IPS DF 6.9 (cell line): ENCODE measurements at regions not wholly inside any gene's neighbourhood (a gene's known extent, or its start where the extent isn't known, plus 50 kb on each side); places are given as distances from the start of the nearest gene placed in this dataset.

Experiments
- DNase-seq: peaks from one replicate; pipeline ENCODE4 v3.0.0-alpha.2; 2013; ENCODE audit warnings: low read depth, low spot score
- H3K27ac ChIP-seq: one replicate; pipeline ENCODE4 v1.5.1; 2013; ENCODE audit warnings: low read length, control low read depth
- H3K27me3 ChIP-seq: 2 replicates; pipeline ENCODE4 v1.6.1; 2013; ENCODE audit warnings: mild to moderate bottlenecking, low read length; ENCODE audit not compliant: control insufficient read depth, insufficient read depth
- H3K36me3 ChIP-seq: 2 replicates; pipeline ENCODE4 v1.6.1; 2013; ENCODE audit warnings: low read length; ENCODE audit not compliant: control insufficient read depth, insufficient read depth
- H3K4me1 ChIP-seq: 2 replicates; pipeline ENCODE4 v1.6.1; 2013; ENCODE audit warnings: low read length; ENCODE audit not compliant: control insufficient read depth, insufficient read depth
- H3K4me3 ChIP-seq: 2 replicates; pipeline ENCODE4 v1.5.1; 2013; ENCODE audit warnings: mild to moderate bottlenecking, low read length
- H3K9me3 ChIP-seq: 2 replicates; pipeline ENCODE4 v1.6.1; 2013; ENCODE audit warnings: low read length, inconsistent platforms; ENCODE audit not compliant: control insufficient read depth, insufficient read depth
- WGBS: extraction: QIAGEN DNeasy Blood & Tissue Kit; methylation state at CpG from one replicate; pipeline ENCODE4 v1.1.7; 2013; ENCODE audit warnings: mixed read lengths, missing lambda C conversion rate; ENCODE audit not compliant: insufficient read length, insufficient coverage; 5-methylcytosine and 5-hydroxymethylcytosine counted together

- no peak overlapping the region for H3K27ac ChIP-seq
- no peaks in the 10 kb centered on the region for H3K9me3 ChIP-seq
- no peak overlapping the region for H3K4me3 ChIP-seq
- peaks cover 2% of the 10 kb centered on the region for H3K4me1 ChIP-seq
- no peaks in the 10 kb centered on the region for H3K36me3 ChIP-seq
- DNase-seq: no peak
- WGBS: no CpG with 5 or more reads among the region's 3 CpGs
- H3K27me3 ChIP-seq: no peaks in the 10 kb centered on the region
Observed at GRCh38 chrX:39981946-39982345, 115.8 kb downstream of the BCOR start.

GRCh38 chrX:39982948-39983347 is 114.8 kb downstream of the BCOR start:
- H3K27ac ChIP-seq: no peak overlapping the region
- no CpG with 5 or more reads among the region's 3 CpGs for WGBS
- no peaks in the 10 kb centered on the region for H3K9me3 ChIP-seq
- H3K4me1 ChIP-seq: peaks cover 2% of the 10 kb centered on the region
- no peaks in the 10 kb centered on the region for H3K36me3 ChIP-seq
- no peaks in the 10 kb centered on the region for H3K27me3 ChIP-seq
- no peak for DNase-seq
- no peak overlapping the region for H3K4me3 ChIP-seq

GRCh38 chrX:39983715-39984114 is 114.0 kb downstream of the BCOR start:
- no peak for DNase-seq
- Histone ChIP-seq H3K9me3 (no peaks in the 10 kb centered on the region), H3K27me3 (no peaks in the 10 kb centered on the region), H3K4me1 (peaks cover 2% of the 10 kb centered on the region), H3K36me3 (no peaks in the 10 kb centered on the region), H3K27ac (no peak overlapping the region), H3K4me3 (no peak overlapping the region)
- WGBS: no CpG with 5 or more reads among the region's 5 CpGs

- no peaks in the 10 kb centered on the region for H3K9me3 ChIP-seq
- no peak overlapping the region for H3K27ac ChIP-seq
- H3K27me3 ChIP-seq: no peaks in the 10 kb centered on the region
- H3K36me3 ChIP-seq: no peaks in the 10 kb centered on the region
- no peak for DNase-seq
- no peak overlapping the region for H3K4me3 ChIP-seq
- H3K4me1 ChIP-seq: peaks cover 2% of the 10 kb centered on the region
- WGBS: no CpG with 5 or more reads among the region's 14 CpGs
Observed at GRCh38 chrX:39984191-39984956, 113.4 kb downstream of the BCOR start.

GRCh38 chrX:39985071-39985470 is 112.7 kb downstream of the BCOR start:
- Histone ChIP-seq H3K27ac (no peak overlapping the region), H3K27me3 (no peaks in the 10 kb centered on the region), H3K4me3 (no peak overlapping the region), H3K36me3 (no peaks in the 10 kb centered on the region), H3K9me3 (no peaks in the 10 kb centered on the region), H3K4me1 (peaks cover 2% of the 10 kb centered on the region)
- DNase-seq: no peak
- whole genome bisulfite sequencing: no CpG with 5 or more reads among the region's 9 CpGs

DNA sequence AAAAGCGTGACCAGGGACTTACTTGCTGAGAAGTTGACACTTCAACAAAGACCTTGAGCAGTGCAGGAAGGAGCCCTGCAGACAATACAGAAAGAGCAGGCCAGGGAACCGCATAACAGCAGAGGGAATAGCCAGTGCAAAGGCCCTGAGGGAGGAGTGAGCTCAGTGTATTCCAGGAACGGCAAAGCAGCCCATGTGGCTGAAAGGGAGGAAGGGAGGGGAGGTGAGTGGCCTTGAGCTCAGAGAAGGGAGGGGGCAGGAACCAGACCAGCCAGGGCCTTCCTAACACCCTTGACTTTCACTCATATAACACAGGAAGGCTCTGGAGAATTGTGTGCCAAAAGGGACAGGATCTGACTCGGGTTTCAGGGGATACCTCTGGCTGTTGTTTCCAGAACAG is 112.2 kb downstream of the BCOR start:
- Histone ChIP-seq H3K4me3 (no peak overlapping the region), H3K27ac (no peak overlapping the region), H3K9me3 (no peaks in the 10 kb centered on the region), H3K36me3 (no peaks in the 10 kb centered on the region), H3K27me3 (no peaks in the 10 kb centered on the region), H3K4me1 (peaks cover 2% of the 10 kb centered on the region)
- no peak for DNase-seq
- WGBS: no CpG with 5 or more reads among the region's 4 CpGs

DNA sequence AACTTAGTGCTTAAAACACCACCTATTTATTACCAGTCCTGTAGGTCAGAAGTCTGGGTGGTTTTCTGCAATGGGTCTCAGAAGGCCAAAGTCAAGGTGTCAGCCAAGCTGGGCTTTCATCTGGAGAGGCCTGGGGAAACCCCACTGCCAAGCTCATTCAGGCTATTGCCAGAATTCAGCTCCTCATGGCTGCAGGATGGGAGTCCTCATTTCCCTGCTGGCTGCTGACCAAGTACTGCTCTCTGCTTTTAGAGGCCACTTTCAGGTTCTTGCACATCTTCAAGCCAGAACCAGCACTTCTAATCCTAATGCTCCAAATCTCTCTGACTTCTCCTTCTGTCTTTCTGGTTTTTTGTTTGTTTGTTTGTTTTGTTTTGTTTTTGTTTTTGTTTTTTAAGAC is 109.3 kb downstream of the BCOR start:
- H3K4me1 ChIP-seq: peaks cover 2% of the 10 kb centered on the region
- no peak overlapping the region for H3K27ac ChIP-seq
- H3K36me3 ChIP-seq: no peaks in the 10 kb centered on the region
- H3K4me3 ChIP-seq: no peak overlapping the region
- H3K27me3 ChIP-seq: no peaks in the 10 kb centered on the region
- no peaks in the 10 kb centered on the region for H3K9me3 ChIP-seq
- no peak for DNase-seq

DNA sequence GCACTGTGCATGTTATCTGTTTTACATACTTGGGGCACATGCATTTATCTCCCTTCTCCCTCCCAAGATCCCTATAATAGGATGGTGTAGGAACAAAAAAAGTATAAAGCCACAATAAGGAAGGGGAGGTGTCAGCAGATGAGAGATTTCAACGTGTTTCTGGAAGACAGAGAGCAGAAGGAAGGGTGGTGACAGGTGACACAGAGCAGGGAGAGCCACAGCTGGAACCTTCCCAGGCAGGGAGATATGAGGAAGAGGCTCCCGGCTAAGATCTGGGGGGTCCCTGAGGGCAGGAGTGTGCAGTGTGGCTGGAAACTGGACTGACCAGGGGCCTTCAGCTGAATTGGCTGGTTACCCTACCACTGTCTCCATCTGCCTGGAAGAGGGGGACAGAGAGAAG is 107.4 kb downstream of the BCOR start:
- H3K27ac ChIP-seq: no peak overlapping the region
- H3K4me3 ChIP-seq: no peak overlapping the region
- H3K4me1 ChIP-seq: no peaks in the 10 kb centered on the region
- no peaks in the 10 kb centered on the region for H3K9me3 ChIP-seq
- H3K36me3 ChIP-seq: no peaks in the 10 kb centered on the region
- WGBS: no CpG with 5 or more reads among the region's 2 CpGs
- no peak for DNase-seq
- no peaks in the 10 kb centered on the region for H3K27me3 ChIP-seq

GRCh38 chrX:39992300-39992699 is 105.5 kb downstream of the BCOR start:
- no peak overlapping the region for H3K4me3 ChIP-seq
- DNase-seq: no peak
- no peaks in the 10 kb centered on the region for H3K4me1 ChIP-seq
- no peak overlapping the region for H3K27ac ChIP-seq
- H3K36me3 ChIP-seq: no peaks in the 10 kb centered on the region
- no CpG with 5 or more reads among the region's 7 CpGs for WGBS
- H3K27me3 ChIP-seq: no peaks in the 10 kb centered on the region
- H3K9me3 ChIP-seq: no peaks in the 10 kb centered on the region

- H3K27ac ChIP-seq: no peak overlapping the region
- WGBS: no CpG with 5 or more reads among the region's 9 CpGs
- no peaks in the 10 kb centered on the region for H3K27me3 ChIP-seq
- no peaks in the 10 kb centered on the region for H3K36me3 ChIP-seq
- H3K9me3 ChIP-seq: no peaks in the 10 kb centered on the region
- no peak overlapping the region for H3K4me3 ChIP-seq
- H3K4me1 ChIP-seq: no peaks in the 10 kb centered on the region
- no peak for DNase-seq
Observed at GRCh38 chrX:39995457-39995856, 102.3 kb downstream of the BCOR start.

- no peaks in the 10 kb centered on the region for H3K4me1 ChIP-seq
- no peaks in the 10 kb centered on the region for H3K27me3 ChIP-seq
- H3K27ac ChIP-seq: no peak overlapping the region
- no peak for DNase-seq
- H3K36me3 ChIP-seq: no peaks in the 10 kb centered on the region
- H3K9me3 ChIP-seq: no peaks in the 10 kb centered on the region
- no CpG with 5 or more reads among the region's 8 CpGs for WGBS
- no peak overlapping the region for H3K4me3 ChIP-seq
Observed at GRCh38 chrX:39996536-39996935, 101.2 kb downstream of the BCOR start.
